CD4-positive, alpha-beta memory T cell (primary cell): ENCODE measurements at regions not wholly inside any gene's neighbourhood (a gene's known extent, or its start where the extent isn't known, plus 50 kb on each side); places are given as distances from the start of the nearest gene placed in this dataset.

Source experiments
- CTCF ChIA-PET: fragments of 350-600 bp; sonication (Branson Sonifier 250); formaldehyde crosslinking; loops from one replicate; lab custom pipeline; 2021; ENCODE audit warnings: inconsistent platforms; ENCODE audit not compliant: partially characterized antibody; lab: Charles Lee
- POLR2A ChIA-PET: fragments of 350-600 bp; sonication (Branson Sonifier 250); formaldehyde crosslinking; loops from one replicate; lab custom pipeline; 2021; ENCODE audit not compliant: partially characterized antibody; lab: Charles Lee
- DNase-seq, 5 donors: peaks; one replicate each; pipeline versions ENCODE4 v3.0.0 to v3.0.0-alpha.2; 2020 to 2022; ENCODE audit warnings: mixed read lengths in 1 of 5
- H3K27ac ChIP-seq: one replicate; pipeline ENCODE4 v1.7.0; 2013; ENCODE audit warnings: low read depth, low read length
- H3K27me3 ChIP-seq: 2 replicates; pipeline ENCODE4 v1.7.0; 2013; ENCODE audit warnings: mild to moderate bottlenecking, low read length, moderate library complexity; ENCODE audit not compliant: insufficient read depth
- H3K36me3 ChIP-seq: 2 replicates; pipeline ENCODE4 v1.7.0; 2013; ENCODE audit warnings: mild to moderate bottlenecking, low read length, moderate library complexity; ENCODE audit not compliant: insufficient read depth
- H3K4me1 ChIP-seq: 2 replicates; pipeline ENCODE4 v1.7.0; 2013; ENCODE audit warnings: mild to moderate bottlenecking, low read length, moderate library complexity; ENCODE audit not compliant: insufficient read depth
- H3K4me3 ChIP-seq, 2 donors: one replicate each; pipeline ENCODE4 v1.7.0; 2013; ENCODE audit warnings: low read length in 2 of 2, mild to moderate bottlenecking in 1 of 2
- H3K9me3 ChIP-seq, 2 donors: one replicate each; pipeline ENCODE4 v1.7.0; 2013; ENCODE audit warnings: low read length in 2 of 2, control low read depth in 1 of 2; ENCODE audit not compliant: control insufficient read depth in 1 of 2
- H3K27ac Mint-ChIP-seq, 7 donors: one replicate each; pipeline ENCODE4 v1.8.0; 2020 to 2021; ENCODE audit warnings: mixed read lengths in 7 of 7, mild to moderate bottlenecking in 6 of 7, inconsistent platforms in 3 of 7, moderate library complexity in 3 of 7
- H3K27me3 Mint-ChIP-seq, 2 donors: one replicate each; pipeline ENCODE4 v1.8.0; 2020 to 2021; ENCODE audit warnings: mixed read lengths in 2 of 2
- H3K36me3 Mint-ChIP-seq, 2 donors: one replicate each; pipeline ENCODE4 v1.8.0; 2020 to 2021; ENCODE audit warnings: mixed read lengths in 2 of 2, inconsistent platforms in 1 of 2, mild to moderate bottlenecking in 1 of 2
- H3K4me1 Mint-ChIP-seq, 4 donors: one replicate each; pipeline ENCODE4 v1.8.0; 2020 to 2021; ENCODE audit warnings: mixed read lengths in 4 of 4, mild to moderate bottlenecking in 1 of 4
- H3K4me3 Mint-ChIP-seq, 8 donors: one replicate each; pipeline ENCODE4 v1.8.0; 2020 to 2021; ENCODE audit warnings: mixed read lengths in 8 of 8, mild to moderate bottlenecking in 7 of 8, moderate library complexity in 6 of 8, inconsistent platforms in 3 of 8
- H3K9me3 Mint-ChIP-seq, 8 donors: one replicate each; pipeline ENCODE4 v1.8.0; 2020 to 2021; ENCODE audit warnings: mixed read lengths in 8 of 8, mild to moderate bottlenecking in 5 of 8, inconsistent platforms in 3 of 8, moderate library complexity in 1 of 8
- intact Hi-C: fragments of 100-400 bp; cut with micrococcal nuclease; formaldehyde crosslinking; loops from one replicate; pipeline ENCODE4 v1.15.1; 2023

- no peaks in the 10 kb centered on the region for H3K4me1 Mint-ChIP-seq
- H3K9me3 Mint-ChIP-seq: peaks cover 0 to 7% (median 0%) of the 10 kb centered on the region in 8 donors
- Histone ChIP-seq H3K27ac (no peak overlapping the region), H3K9me3 (no peaks in the 10 kb centered on the region), H3K27me3 (no peaks in the 10 kb centered on the region), H3K4me3 (no peak overlapping the region), H3K36me3 (no peaks in the 10 kb centered on the region), H3K4me1 (no peaks in the 10 kb centered on the region)
- POLR2A ChIA-PET: no interaction called here
- H3K27me3 Mint-ChIP-seq: no peaks in the 10 kb centered on the region
- no peak for DNase-seq
- CTCF ChIA-PET: no interaction called here
- intact Hi-C loops: no loop called here
- H3K36me3 Mint-ChIP-seq: no peaks in the 10 kb centered on the region
- no peak overlapping the region for H3K4me3 Mint-ChIP-seq
- H3K27ac Mint-ChIP-seq: no peak overlapping the region
Measured at GRCh38 chr14:42420071-42420470, 813.4 kb downstream of the LRFN5 start.

GRCh38 chr14:42407153-42407552 lies 800.5 kb downstream of the LRFN5 start:
- intact Hi-C loops: no loop called here
- Mint-ChIP-seq H3K4me3 (no peak overlapping the region), H3K36me3 (no peaks in the 10 kb centered on the region), H3K4me1 (no peaks in the 10 kb centered on the region), H3K27me3 (no peaks in the 10 kb centered on the region), H3K9me3 (peaks cover 0 to 11% (median 5%) of the 10 kb centered on the region in 8 donors), H3K27ac (no peak overlapping the region)
- Histone ChIP-seq H3K27me3 (no peaks in the 10 kb centered on the region), H3K4me1 (no peaks in the 10 kb centered on the region), H3K36me3 (no peaks in the 10 kb centered on the region), H3K4me3 (no peak overlapping the region), H3K9me3 (no peaks in the 10 kb centered on the region), H3K27ac (no peak overlapping the region)
- ChIA-PET CTCF (no interaction called here), POLR2A (no interaction called here)
- no peak for DNase-seq

GRCh38 chr14:42391146-42391834 lies 784.6 kb downstream of the LRFN5 start:
- DNase-seq: no peak
- Histone ChIP-seq H3K36me3 (no peaks in the 10 kb centered on the region), H3K27me3 (no peaks in the 10 kb centered on the region), H3K4me1 (no peaks in the 10 kb centered on the region), H3K4me3 (no peak overlapping the region), H3K9me3 (no peaks in the 10 kb centered on the region), H3K27ac (no peak overlapping the region)
- ChIA-PET CTCF (no interaction called here), POLR2A (no interaction called here)
- Mint-ChIP-seq H3K9me3 (peaks cover 0 to 10% (median 4%) of the 10 kb centered on the region in 8 donors), H3K36me3 (no peaks in the 10 kb centered on the region), H3K27me3 (no peaks in the 10 kb centered on the region), H3K27ac (peak overlapping the region in 1 of 7 donors; percentile 86), H3K4me3 (no peak overlapping the region), H3K4me1 (no peaks in the 10 kb centered on the region)
- intact Hi-C loops: no loop called here

- intact Hi-C loops: no loop called here
- H3K27me3 Mint-ChIP-seq: no peaks in the 10 kb centered on the region
- no peaks in the 10 kb centered on the region for H3K4me1 ChIP-seq
- no peaks in the 10 kb centered on the region for H3K27me3 ChIP-seq
- no peaks in the 10 kb centered on the region for H3K4me1 Mint-ChIP-seq
- H3K27ac Mint-ChIP-seq: no peak overlapping the region
- no peak overlapping the region for H3K4me3 ChIP-seq
- peaks cover 0 to 7% (median 0%) of the 10 kb centered on the region in 8 donors for H3K9me3 Mint-ChIP-seq
- ChIA-PET POLR2A (no interaction called here), CTCF (no interaction called here)
- no peaks in the 10 kb centered on the region for H3K36me3 ChIP-seq
- no peaks in the 10 kb centered on the region for H3K36me3 Mint-ChIP-seq
- DNase-seq: no peak
- no peaks in the 10 kb centered on the region for H3K9me3 ChIP-seq
- H3K4me3 Mint-ChIP-seq: no peak overlapping the region
- no peak overlapping the region for H3K27ac ChIP-seq
Measured at GRCh38 chr14:42378880-42379279, 772.2 kb downstream of the LRFN5 start.

- no peak for DNase-seq
- H3K4me1 Mint-ChIP-seq: no peaks in the 10 kb centered on the region
Measured at GRCh38 chr14:42378274-42378673, 771.6 kb downstream of the LRFN5 start.

GRCh38 chr14:42374332-42374731 lies 767.7 kb downstream of the LRFN5 start:
- no peak overlapping the region for H3K4me3 Mint-ChIP-seq
- no peaks in the 10 kb centered on the region for H3K27me3 Mint-ChIP-seq
- POLR2A ChIA-PET: no interaction called here

More at GRCh38 chr14:42378274-42378673, 771.6 kb downstream of the LRFN5 start:
- Histone ChIP-seq H3K9me3 (no peaks in the 10 kb centered on the region), H3K27me3 (no peaks in the 10 kb centered on the region), H3K4me1 (no peaks in the 10 kb centered on the region), H3K36me3 (no peaks in the 10 kb centered on the region), H3K4me3 (no peak overlapping the region), H3K27ac (no peak overlapping the region)
- ChIA-PET CTCF (no interaction called here), POLR2A (no interaction called here)
- H3K36me3 Mint-ChIP-seq: no peaks in the 10 kb centered on the region
- peaks cover 0 to 9% (median 0%) of the 10 kb centered on the region in 8 donors for H3K9me3 Mint-ChIP-seq
- H3K27me3 Mint-ChIP-seq: no peaks in the 10 kb centered on the region
- H3K27ac Mint-ChIP-seq: no peak overlapping the region
- intact Hi-C loops: no loop called here
- H3K4me3 Mint-ChIP-seq: no peak overlapping the region

GRCh38 chr14:42370056-42370455 lies 763.4 kb downstream of the LRFN5 start:
- intact Hi-C loops: no loop called here
- DNase-seq: no peak
- no peaks in the 10 kb centered on the region for H3K36me3 Mint-ChIP-seq

More at GRCh38 chr14:42374332-42374731, 767.7 kb downstream of the LRFN5 start:
- intact Hi-C loops: no loop called here
- Mint-ChIP-seq H3K27ac (no peak overlapping the region), H3K4me1 (no peaks in the 10 kb centered on the region), H3K36me3 (no peaks in the 10 kb centered on the region), H3K9me3 (peaks cover 0 to 9% (median 4%) of the 10 kb centered on the region in 8 donors)
- H3K27me3 ChIP-seq: no peaks in the 10 kb centered on the region
- H3K4me1 ChIP-seq: no peaks in the 10 kb centered on the region
- H3K4me3 ChIP-seq: no peak overlapping the region
- DNase-seq: no peak
- H3K27ac ChIP-seq: no peak overlapping the region
- H3K36me3 ChIP-seq: no peaks in the 10 kb centered on the region
- no peaks in the 10 kb centered on the region for H3K9me3 ChIP-seq
- CTCF ChIA-PET: no interaction called here

More at GRCh38 chr14:42370056-42370455, 763.4 kb downstream of the LRFN5 start:
- no peak overlapping the region for H3K4me3 Mint-ChIP-seq
- no peaks in the 10 kb centered on the region for H3K9me3 ChIP-seq
- no peaks in the 10 kb centered on the region for H3K36me3 ChIP-seq
- ChIA-PET POLR2A (no interaction called here), CTCF (no interaction called here)
- no peaks in the 10 kb centered on the region for H3K27me3 Mint-ChIP-seq
- no peaks in the 10 kb centered on the region for H3K4me1 Mint-ChIP-seq
- no peak overlapping the region for H3K27ac ChIP-seq
- no peak overlapping the region for H3K27ac Mint-ChIP-seq
- H3K9me3 Mint-ChIP-seq: peaks cover 0 to 6% (median 2%) of the 10 kb centered on the region in 8 donors
- no peaks in the 10 kb centered on the region for H3K4me1 ChIP-seq
- H3K27me3 ChIP-seq: no peaks in the 10 kb centered on the region
- H3K4me3 ChIP-seq: no peak overlapping the region
